ENCODE measurements at regions not wholly inside any gene's neighbourhood (a gene's known extent, or its start where the extent isn't known, plus 50 kb on each side); places are given as distances from the start of the nearest gene placed in this dataset.

DNA sequence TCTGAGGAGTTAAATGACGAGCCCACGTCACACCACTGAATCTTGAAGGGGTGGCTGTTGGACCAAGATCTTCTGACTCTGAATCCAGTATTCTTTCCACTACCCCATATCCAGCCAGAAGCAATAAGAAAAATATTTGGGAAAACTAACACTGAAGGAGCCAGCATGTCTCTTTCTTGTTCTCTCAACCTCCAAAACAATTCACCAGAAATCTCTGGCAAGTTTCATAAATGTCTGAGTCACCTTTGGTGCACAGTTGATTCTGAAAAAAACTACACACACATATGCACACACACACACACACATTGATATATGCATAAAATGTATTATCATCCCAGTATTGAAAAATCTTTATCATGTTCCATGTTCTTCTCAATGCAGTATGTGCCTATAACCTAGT lies 104.3 kb upstream of the BLID start:
- TF ChIP-seq POLR2A (IDR thresholded peaks at IDR 0.05; ENCODE audit: low read depth, low read length): no peak
- no peak for TF ChIP-seq SPI1 (IDR thresholded peaks at IDR 0.05; ENCODE audit: low read depth, low read length)

Data from GM12891 (cell line).